Calu3 (cell line): ENCODE measurements at regions not wholly inside any gene's neighbourhood (a gene's known extent, or its start where the extent isn't known, plus 50 kb on each side); places are given as distances from the start of the nearest gene placed in this dataset.

Experiments
- BruUV-seq: library from RNA; stranded (reverse); fragments of 400-500 nt; replicated peaks from 2 replicates; lab custom pipeline; 2021; lab: Mats Ljungman, UMichigan
- CTCF ChIA-PET: fragments of 300-600 bp; sonication (Branson Sonifier 250); formaldehyde crosslinking; loops from one replicate; lab custom pipeline; 2022; ENCODE audit warnings: antibody characterized with exemption; lab: Charles Lee
- DNase-seq: peaks from one replicate; pipeline ENCODE4 v3.0.0; 2022
- H3K27ac Mint-ChIP-seq: one replicate; pipeline ENCODE4 v1.8.0; 2022; ENCODE audit warnings: mixed read lengths; ENCODE audit not compliant: unreplicated experiment
- H3K27me3 Mint-ChIP-seq: one replicate; pipeline ENCODE4 v1.8.0; 2022; ENCODE audit warnings: mixed read lengths; ENCODE audit not compliant: unreplicated experiment
- H3K36me3 Mint-ChIP-seq: one replicate; pipeline ENCODE4 v1.8.0; 2022; ENCODE audit warnings: mild to moderate bottlenecking, moderate library complexity, mixed read lengths; ENCODE audit not compliant: insufficient read depth, unreplicated experiment
- H3K4me1 Mint-ChIP-seq: one replicate; pipeline ENCODE4 v1.8.0; 2022; ENCODE audit warnings: mild to moderate bottlenecking, low read depth, mixed read lengths; ENCODE audit not compliant: unreplicated experiment
- H3K4me3 Mint-ChIP-seq: one replicate; pipeline ENCODE4 v1.8.0; 2022; ENCODE audit warnings: mild to moderate bottlenecking, low read depth, moderate library complexity, mixed read lengths; ENCODE audit not compliant: unreplicated experiment
- H3K9me3 Mint-ChIP-seq: one replicate; pipeline ENCODE4 v1.8.0; 2022; ENCODE audit warnings: low read depth, mixed read lengths; ENCODE audit not compliant: unreplicated experiment
- CTCF ChIP-seq: fragments of 200-600 bp; IDR thresholded peaks from one replicate; pipeline ENCODE4 v1.8.0; 2022; ENCODE audit warnings: antibody characterized with exemption; ENCODE audit not compliant: unreplicated experiment
- intact Hi-C: fragments of 100-400 bp; cut with micrococcal nuclease; formaldehyde crosslinking; loops from one replicate; pipeline ENCODE4 v1.10.0; 2022; ENCODE audit not compliant: unreplicated experiment

- H3K27me3 Mint-ChIP-seq = no peaks in the 10 kb centered on the region
- intact Hi-C loops = no loop called here
- DNase-seq = no peak
Measured at GRCh38 chr4:53861856-53862610, 202.4 kb downstream of the CHIC2 start.

GRCh38 chr4:53859305-53859704 is 205.1 kb downstream of the CHIC2 start:
- H3K27me3 Mint-ChIP-seq = no peaks in the 10 kb centered on the region
- TF ChIP-seq CTCF = no peak
- no TSS peak for BruUV-seq
- intact Hi-C loops = no loop called here
- H3K4me3 Mint-ChIP-seq = no peak overlapping the region
- CTCF ChIA-PET = no interaction called here
- H3K9me3 Mint-ChIP-seq = peaks cover 2% of the 10 kb centered on the region
- no peaks in the 10 kb centered on the region for H3K4me1 Mint-ChIP-seq
- H3K36me3 Mint-ChIP-seq = no peaks in the 10 kb centered on the region
- H3K27ac Mint-ChIP-seq = no peak overlapping the region
- DNase-seq = no peak

More at GRCh38 chr4:53861856-53862610, 202.4 kb downstream of the CHIC2 start:
- Mint-ChIP-seq H3K4me3 (no peak overlapping the region), H3K4me1 (no peaks in the 10 kb centered on the region), H3K36me3 (no peaks in the 10 kb centered on the region), H3K27ac (no peak overlapping the region), H3K9me3 (peaks cover 2% of the 10 kb centered on the region)
- TF ChIP-seq CTCF = no peak
- CTCF ChIA-PET = no interaction called here
- BruUV-seq = no TSS peak

GRCh38 chr4:53858744-53859143 is 205.7 kb downstream of the CHIC2 start:
- no peak for TF ChIP-seq CTCF
- H3K27me3 Mint-ChIP-seq = no peaks in the 10 kb centered on the region
- no peak overlapping the region for H3K27ac Mint-ChIP-seq
- H3K36me3 Mint-ChIP-seq = no peaks in the 10 kb centered on the region
- no peak overlapping the region for H3K4me3 Mint-ChIP-seq
- DNase-seq = no peak
- peaks cover 2% of the 10 kb centered on the region for H3K9me3 Mint-ChIP-seq
- CTCF ChIA-PET = no interaction called here
- no peaks in the 10 kb centered on the region for H3K4me1 Mint-ChIP-seq
- intact Hi-C loops = no loop called here
- no TSS peak for BruUV-seq

GRCh38 chr4:53855581-53856250 is 208.7 kb downstream of the CHIC2 start:
- no peaks in the 10 kb centered on the region for H3K36me3 Mint-ChIP-seq
- intact Hi-C loops = no loop called here
- no peak for DNase-seq
- peaks cover 2% of the 10 kb centered on the region for H3K9me3 Mint-ChIP-seq
- H3K27me3 Mint-ChIP-seq = no peaks in the 10 kb centered on the region
- no peak for TF ChIP-seq CTCF
- CTCF ChIA-PET = no interaction called here
- no peak overlapping the region for H3K27ac Mint-ChIP-seq
- H3K4me1 Mint-ChIP-seq = no peaks in the 10 kb centered on the region
- H3K4me3 Mint-ChIP-seq = no peak overlapping the region
- BruUV-seq = no TSS peak
